ENCODE measurements at regions not wholly inside any gene's neighbourhood (a gene's known extent, or its start where the extent isn't known, plus 50 kb on each side); places are given as distances from the start of the nearest gene placed in this dataset.
A peak's percentile ranks its signal among the peaks of the same experiment; 100 is the strongest.

DNA sequence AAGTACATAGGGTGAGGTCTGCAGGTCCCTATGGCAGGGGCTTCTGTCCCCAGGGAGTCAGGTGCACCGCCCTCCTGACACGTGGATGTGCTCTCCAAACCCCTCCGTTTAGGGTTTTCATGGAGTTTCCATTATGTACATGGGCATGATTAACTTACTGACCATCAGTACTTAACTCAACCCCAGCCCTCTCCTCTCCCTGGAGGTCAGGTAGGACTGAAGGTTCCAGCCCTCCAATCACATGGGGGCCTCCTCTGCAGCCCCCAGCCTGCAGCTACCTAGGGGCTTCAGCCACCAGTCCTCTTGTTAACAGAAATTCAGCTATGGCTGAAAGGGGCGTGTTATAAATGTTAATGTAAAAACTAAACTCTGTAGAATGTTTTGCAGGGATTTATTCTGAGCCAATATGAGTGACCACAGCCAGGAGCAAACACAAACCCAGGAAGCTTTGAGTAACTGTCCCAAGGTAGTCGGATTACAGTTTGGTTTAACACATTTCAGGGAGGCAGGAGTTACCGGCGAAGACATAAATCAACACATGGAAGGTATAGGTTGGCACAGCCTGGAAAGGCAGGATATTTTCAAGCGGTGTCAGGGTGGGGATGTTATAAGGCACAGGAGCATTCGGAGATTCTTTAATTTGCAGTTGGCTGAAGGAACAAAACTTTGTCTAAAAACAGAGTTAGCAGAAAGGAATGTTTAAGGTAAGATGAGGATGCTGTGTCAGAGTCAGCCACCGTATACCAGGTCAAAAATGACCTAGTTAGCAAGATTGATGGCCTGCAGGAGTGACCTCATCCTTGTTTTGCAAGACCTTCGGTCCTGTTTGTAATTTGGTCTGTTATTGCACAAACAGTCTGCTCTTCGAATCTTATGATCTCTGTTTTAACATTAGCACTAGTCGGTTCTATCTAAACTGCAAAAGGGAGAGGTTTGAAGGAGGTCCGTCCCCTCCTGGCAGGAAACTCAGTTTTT, 75.2 kb downstream of the TNFAIP2 start:
- H3K27ac ChIP-seq (ENCODE audit: extremely low read depth, low read depth, low read length) = no peak overlapping the region

GRCh38 chr14:103199124-103199523, 75.9 kb downstream of the TNFAIP2 start:
- H3K4me1 ChIP-seq (ENCODE audit: control insufficient read depth, insufficient read depth, low read length) = no peaks in the 10 kb centered on the region; the same call in 1 of the 2 replicates
- ChIA-PET CTCF (interaction anchor here (0.6 to 1.7 kb wide), 2 partner anchors 94 to 658 kb away, joined by 3 to 5 read pairs; no protein-coding TSS in a partner anchor), POLR2A (no interaction called here)
- no peak overlapping the region for H3K27ac ChIP-seq (ENCODE audit: extremely low read depth, low read depth, low read length)
- H3K9me3 ChIP-seq (ENCODE audit: control insufficient read depth, insufficient read depth, low read depth, low read length) = no peaks in the 10 kb centered on the region
- no peak overlapping the region for H3K4me3 ChIP-seq (ENCODE audit: low read depth, low read length)
- H3K36me3 ChIP-seq (ENCODE audit: control insufficient read depth in 2 of 2, insufficient read depth in 1 of 2, low read length in 2 of 2) = no peaks in the 10 kb centered on the region
- no peak for TF ChIP-seq ZBTB7A (tag by site-specific recombination; IDR thresholded peaks at IDR 0.05; ENCODE audit: low read depth)
- TF ChIP-seq ZNF600 (tag by site-specific recombination; IDR thresholded peaks at IDR 0.05) = no peak
- TF ChIP-seq ZNF76 (tag by site-specific recombination; IDR thresholded peaks at IDR 0.05; ENCODE audit: borderline replicate concordance, low read depth) = no peak
- TF ChIP-seq ZSCAN23 (tag by site-specific recombination; IDR thresholded peaks at IDR 0.05) = no peak
- TF ChIP-seq MEIS1 (CRISPR knock-in tag; IDR thresholded peaks at IDR 0.05; ENCODE audit: borderline replicate concordance) = no peak
- TF ChIP-seq, protein P1, sequence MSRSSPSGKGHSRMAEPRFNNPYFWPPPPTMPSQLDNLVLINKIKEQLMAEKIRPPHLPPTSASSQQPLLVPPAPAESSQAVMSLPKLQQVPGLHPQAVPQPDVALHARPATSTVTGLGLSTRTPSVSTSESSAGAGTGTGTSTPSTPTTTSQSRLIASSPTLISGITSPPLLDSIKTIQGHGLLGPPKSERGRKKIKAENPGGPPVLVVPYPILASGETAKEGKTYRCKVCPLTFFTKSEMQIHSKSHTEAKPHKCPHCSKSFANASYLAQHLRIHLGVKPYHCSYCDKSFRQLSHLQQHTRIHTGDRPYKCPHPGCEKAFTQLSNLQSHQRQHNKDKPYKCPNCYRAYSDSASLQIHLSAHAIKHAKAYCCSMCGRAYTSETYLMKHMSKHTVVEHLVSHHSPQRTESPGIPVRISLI (tag by site-specific recombination; IDR thresholded peaks at IDR 0.05) = no peak
- TF ChIP-seq, protein P2, sequence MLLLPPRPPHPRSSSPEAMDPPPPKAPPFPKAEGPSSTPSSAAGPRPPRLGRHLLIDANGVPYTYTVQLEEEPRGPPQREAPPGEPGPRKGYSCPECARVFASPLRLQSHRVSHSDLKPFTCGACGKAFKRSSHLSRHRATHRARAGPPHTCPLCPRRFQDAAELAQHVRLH (tag by site-specific recombination; IDR thresholded peaks at IDR 0.05) = no peak
- no peak for TF ChIP-seq PRDM1 (tag by site-specific recombination; IDR thresholded peaks at IDR 0.05)
- no peak for TF ChIP-seq ZNF510 (tag by site-specific recombination; IDR thresholded peaks at IDR 0.05; ENCODE audit: insufficient replicate concordance)
- no peak for TF ChIP-seq GLI4 (tag by site-specific recombination; IDR thresholded peaks at IDR 0.05)
- TF ChIP-seq ZNF48 (tag by site-specific recombination; IDR thresholded peaks at IDR 0.05) = no peak
- no peak for TF ChIP-seq CTCF (tag by site-specific recombination; IDR thresholded peaks at IDR 0.05)
- no peak for TF ChIP-seq SP2 (tag by site-specific recombination; IDR thresholded peaks at IDR 0.05)
- no peak for TF ChIP-seq SCRT1 (tag by site-specific recombination; IDR thresholded peaks at IDR 0.05; ENCODE audit: borderline replicate concordance)

More for the DNA sequence above, 75.2 kb downstream of the TNFAIP2 start:
- Histone ChIP-seq H3K4me3 (ENCODE audit: low read depth, low read length) (no peak overlapping the region), H3K4me1 (ENCODE audit: control insufficient read depth, insufficient read depth, low read length) (no peaks in the 10 kb centered on the region; the same call in 1 of the 2 replicates), H3K36me3 (ENCODE audit: control insufficient read depth in 2 of 2, insufficient read depth in 1 of 2, low read length in 2 of 2) (no peaks in the 10 kb centered on the region), H3K9me3 (ENCODE audit: control insufficient read depth, insufficient read depth, low read depth, low read length) (no peaks in the 10 kb centered on the region)
- POLR2A ChIA-PET = no interaction called here
- TF ChIP-seq KLF1 (tag by site-specific recombination; IDR thresholded peaks at IDR 0.05) (no peak), ZNF629 (tag by site-specific recombination; IDR thresholded peaks at IDR 0.05) (0 out of 2 replicates have a peak, but pooled peaks have one; percentile 44), ZNF366 (tag by site-specific recombination; conservative IDR thresholded peaks at IDR 0.05) (0 out of 2 replicates have a peak, but pooled peaks have one; percentile 23), ZNF184 (tag by site-specific recombination; IDR thresholded peaks at IDR 0.05) (peak; percentile 36; the same call in 1 of the 2 replicates), ATF2 (tag by site-specific recombination; IDR thresholded peaks at IDR 0.05; ENCODE audit: low read depth) (0 out of 2 replicates have a peak, but pooled peaks have one; percentile 54)
- TF ChIP-seq, protein P3, sequence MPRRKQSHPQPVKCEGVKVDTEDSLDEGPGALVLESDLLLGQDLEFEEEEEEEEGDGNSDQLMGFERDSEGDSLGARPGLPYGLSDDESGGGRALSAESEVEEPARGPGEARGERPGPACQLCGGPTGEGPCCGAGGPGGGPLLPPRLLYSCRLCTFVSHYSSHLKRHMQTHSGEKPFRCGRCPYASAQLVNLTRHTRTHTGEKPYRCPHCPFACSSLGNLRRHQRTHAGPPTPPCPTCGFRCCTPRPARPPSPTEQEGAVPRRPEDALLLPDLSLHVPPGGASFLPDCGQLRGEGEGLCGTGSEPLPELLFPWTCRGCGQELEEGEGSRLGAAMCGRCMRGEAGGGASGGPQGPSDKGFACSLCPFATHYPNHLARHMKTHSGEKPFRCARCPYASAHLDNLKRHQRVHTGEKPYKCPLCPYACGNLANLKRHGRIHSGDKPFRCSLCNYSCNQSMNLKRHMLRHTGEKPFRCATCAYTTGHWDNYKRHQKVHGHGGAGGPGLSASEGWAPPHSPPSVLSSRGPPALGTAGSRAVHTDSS (tag by site-specific recombination; IDR thresholded peaks at IDR 0.05) = no peak
- TF ChIP-seq, protein P4, sequence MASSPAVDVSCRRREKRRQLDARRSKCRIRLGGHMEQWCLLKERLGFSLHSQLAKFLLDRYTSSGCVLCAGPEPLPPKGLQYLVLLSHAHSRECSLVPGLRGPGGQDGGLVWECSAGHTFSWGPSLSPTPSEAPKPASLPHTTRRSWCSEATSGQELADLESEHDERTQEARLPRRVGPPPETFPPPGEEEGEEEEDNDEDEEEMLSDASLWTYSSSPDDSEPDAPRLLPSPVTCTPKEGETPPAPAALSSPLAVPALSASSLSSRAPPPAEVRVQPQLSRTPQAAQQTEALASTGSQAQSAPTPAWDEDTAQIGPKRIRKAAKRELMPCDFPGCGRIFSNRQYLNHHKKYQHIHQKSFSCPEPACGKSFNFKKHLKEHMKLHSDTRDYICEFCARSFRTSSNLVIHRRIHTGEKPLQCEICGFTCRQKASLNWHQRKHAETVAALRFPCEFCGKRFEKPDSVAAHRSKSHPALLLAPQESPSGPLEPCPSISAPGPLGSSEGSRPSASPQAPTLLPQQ (tag by site-specific recombination; IDR thresholded peaks at IDR 0.05) = 0 out of 2 replicates have a peak, but pooled peaks have one; percentile 28
- CTCF ChIA-PET = interaction anchor here (0.6 to 1.7 kb wide), 3 partner anchors 93 to 1439 kb away, joined by 3 to 5 read pairs (median 3); no protein-coding TSS in a partner anchor

Data from HEK293 (cell line).